A204.1 (cell line): ENCODE measurements at regions not wholly inside any gene's neighbourhood (a gene's known extent, or its start where the extent isn't known, plus 50 kb on each side); places are given as distances from the start of the nearest gene placed in this dataset.

ENCODE experiments used
- FAIRE-seq: peaks from 2 replicates; lab custom pipeline; 2012; peaks lifted over from hg19 to GRCh38; lab: Jason Lieb, UNC

DNA sequence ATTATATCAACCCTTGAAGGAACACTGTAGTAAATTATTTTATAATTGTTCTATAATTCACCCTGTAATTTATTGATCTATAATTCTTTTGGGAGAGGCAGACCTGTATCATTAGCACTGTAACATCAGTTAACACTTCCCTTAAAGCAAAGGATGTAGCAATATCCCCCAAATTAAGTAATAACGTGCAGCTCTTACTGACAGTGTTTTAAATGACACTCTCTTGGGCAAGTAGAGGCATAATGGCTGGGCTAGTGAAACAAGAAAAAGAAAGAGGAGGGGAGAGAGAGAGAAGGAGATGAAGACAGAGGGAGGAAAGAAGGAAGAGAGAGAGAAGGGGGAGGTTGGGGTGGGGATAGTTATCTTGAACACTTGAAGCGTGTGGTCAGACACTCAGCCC, 161.0 kb upstream of the RNF32 start:
- no peak for FAIRE-seq

DNA sequence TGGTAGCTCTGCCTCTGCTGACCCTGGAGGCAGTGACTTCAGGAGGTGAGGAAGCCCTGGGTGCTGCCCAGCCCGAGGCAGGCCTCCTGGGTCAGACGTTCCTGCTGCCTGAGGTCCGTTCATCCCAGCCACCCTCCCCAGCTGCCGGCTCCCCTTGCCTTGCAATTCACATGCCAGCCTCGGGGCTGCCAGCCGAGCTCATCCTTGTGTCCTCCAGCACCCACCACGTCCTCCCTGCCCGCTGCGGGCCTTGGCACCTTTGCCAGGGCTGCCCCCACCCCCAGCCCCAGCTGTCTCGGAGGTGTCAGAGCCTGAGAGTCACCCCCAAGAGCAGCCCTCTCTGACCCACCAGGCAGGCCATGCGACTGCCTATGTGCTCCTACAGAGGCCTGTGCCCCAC, 162.1 kb upstream of the RNF32 start:
- no peak for FAIRE-seq

DNA sequence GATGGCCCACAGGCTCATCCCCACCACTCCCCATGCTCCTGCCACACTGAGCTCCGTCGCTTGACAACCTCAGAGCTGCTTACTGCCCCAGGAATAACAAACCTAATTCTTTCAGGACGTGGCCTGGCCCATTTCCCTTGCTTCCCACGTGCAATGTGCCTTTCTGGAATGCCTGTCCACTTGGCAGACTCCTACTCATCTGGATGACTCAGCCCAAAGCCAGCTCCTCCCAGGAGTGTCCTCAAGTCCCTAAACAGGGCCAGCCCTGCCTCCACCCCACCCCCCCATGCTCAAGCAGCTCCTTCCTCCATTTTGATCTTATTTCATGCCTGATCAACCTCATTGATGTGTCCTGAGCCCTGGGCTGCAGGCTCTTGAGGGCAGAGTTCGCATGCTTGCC, 164.9 kb upstream of the RNF32 start:
- FAIRE-seq = no peak

- FAIRE-seq = no peak
Observed at GRCh38 chr7:156475179-156475578, 165.4 kb upstream of the RNF32 start.

- no peak for FAIRE-seq
Observed at GRCh38 chr7:156474241-156474743, 166.3 kb upstream of the RNF32 start.

DNA sequence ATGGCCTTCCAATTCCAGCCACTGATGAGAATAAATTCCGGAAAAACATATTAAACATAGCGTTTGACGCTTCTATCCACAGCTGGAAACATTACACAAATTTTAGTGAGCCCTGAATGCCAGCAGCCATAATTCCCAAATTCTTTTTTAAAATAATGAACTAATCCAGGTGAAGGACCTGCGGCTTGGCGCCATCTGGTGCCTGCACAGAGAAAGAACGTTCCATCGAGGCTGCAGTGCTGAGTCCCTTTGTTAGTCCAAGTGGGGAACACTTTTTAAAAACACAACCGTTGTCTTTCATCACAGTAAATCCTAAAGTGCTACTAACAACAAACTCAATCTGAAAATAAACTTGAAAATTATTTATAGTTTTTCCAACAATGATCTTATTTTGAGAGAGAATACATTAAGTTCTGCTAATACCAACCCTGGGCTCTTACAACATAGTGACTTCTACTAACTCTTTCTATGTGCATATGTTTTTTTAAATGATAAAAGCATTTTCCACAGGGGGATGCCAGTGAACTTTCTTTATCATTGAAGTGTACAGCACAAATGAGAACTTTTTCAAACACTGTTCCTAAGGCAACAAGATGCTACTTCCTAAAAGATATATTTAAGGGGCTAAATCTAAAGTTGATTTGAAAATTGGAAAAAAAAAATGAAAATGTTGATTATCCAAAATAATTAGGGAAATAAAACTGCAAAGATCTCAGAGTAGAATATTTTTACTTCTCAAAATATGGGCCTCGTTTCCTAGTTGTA, 166.9 kb upstream of the RNF32 start:
- FAIRE-seq = peak; percentile 90

DNA sequence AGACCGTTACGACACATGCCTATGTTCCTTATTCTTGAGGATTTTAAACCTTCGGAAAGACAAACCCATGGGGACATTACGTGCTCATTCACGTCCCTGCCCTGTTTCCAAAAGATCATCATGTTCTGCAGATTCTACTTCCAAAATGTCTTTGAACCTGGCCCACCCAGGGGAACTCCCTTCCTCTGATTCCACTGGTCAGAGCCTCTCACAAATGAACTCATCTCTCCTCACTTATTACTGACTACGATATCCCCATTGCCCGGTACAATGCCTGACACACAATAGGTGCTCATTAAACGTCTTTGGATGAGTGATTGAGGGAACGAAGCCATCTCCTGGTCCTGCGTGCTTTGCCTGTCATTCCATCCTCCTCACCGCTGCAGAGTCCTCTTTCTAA, 168.3 kb upstream of the RNF32 start:
- no peak for FAIRE-seq

DNA sequence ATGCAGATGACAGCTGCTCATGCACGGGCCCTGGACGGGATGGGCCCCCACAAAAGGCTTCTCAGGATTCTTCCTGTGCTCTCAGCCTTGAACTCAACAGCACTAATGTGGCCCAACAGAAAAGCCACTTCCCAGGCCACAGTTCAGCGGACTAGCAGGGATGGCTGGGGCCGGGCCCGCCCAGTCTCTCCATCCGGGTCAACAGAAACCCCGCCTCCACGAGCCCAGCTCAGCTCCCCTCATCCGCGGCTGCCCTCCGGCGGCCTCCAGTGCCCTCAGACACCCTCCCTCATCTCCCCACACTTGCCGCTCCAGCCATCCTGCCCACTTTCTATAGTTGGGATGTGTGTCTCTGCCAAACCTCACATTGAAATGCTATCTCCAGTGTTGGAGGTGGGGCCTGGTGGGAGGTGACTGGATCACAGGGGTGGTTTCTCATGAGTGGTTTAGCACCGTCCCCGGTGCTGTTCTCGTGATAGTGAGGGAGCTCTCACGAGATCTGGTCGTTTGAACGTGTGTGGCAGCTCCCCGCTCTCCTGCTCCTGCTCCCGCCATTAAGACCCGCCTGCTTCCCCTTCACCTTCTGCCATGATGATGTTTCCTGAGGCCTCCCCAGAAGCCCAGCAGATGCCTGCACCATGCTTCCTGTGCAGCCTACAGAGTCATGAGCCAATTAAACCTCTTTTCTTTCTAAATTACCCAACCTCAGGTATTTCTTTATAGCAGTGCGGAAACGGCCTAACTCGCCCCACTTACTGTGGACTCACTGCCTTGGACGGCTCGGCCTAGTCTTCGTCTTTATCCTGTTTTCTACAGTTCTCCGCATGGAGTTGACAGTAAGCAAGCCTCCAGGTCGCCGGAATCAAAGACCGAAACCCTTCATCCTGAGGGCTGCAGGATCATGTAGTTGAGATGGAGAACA, 169.9 kb upstream of the RNF32 start:
- FAIRE-seq = no peak

DNA sequence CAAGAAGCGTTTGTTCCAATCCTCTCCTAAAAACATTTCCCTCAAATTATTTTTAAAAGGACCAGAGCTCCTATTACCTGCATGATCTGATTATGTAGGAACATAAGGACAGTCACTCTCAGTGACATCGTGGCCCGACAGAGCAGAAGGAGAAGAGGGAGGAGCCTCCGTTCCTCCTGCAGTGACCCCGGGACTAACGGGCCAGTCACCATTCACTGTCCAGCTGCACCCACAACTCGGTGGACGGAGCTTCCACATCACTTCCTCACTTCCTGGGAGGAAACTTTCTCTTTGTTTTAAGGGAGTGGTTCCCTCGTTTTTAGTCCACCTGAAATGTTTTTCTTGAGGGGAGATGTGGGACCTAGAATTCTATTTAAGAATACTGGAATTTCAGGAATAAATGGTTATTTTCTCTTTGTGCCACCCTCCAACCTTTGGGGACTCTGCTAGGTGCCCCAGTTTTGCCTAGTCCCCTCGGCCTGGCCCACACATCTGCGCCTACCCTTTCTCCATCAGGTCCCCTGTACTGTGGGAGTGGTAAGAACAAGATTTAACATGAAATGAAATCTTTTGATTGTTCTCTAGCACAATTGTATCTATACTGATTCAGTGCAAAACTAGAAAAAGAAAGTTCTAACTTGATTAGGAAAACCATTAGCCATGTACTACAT, 173.5 kb upstream of the RNF32 start:
- no peak for FAIRE-seq

DNA sequence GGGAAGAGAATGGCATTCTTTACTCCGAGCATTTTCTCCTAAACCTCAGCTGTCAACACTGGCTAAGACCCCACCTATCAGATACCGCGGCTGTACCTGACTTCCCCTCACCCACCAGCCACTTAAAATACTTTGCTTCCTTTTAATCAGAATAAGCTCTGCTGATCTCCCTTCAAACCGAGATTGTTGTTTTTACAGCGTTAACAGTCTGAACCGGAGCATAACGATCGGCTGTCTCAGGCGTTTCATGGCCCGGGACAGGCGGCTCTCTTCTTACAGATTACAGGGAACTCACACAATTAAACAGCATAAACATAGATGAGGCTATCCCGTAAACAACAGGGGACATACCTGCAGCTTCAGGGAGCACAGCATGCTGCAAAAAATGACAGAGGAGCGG, 174.3 kb upstream of the RNF32 start:
- FAIRE-seq = no peak

- no peak for FAIRE-seq
Observed at GRCh38 chr7:156465186-156465585, 175.4 kb upstream of the RNF32 start.

- FAIRE-seq = no peak
Observed at GRCh38 chr7:156464339-156464738, 176.2 kb upstream of the RNF32 start.

DNA sequence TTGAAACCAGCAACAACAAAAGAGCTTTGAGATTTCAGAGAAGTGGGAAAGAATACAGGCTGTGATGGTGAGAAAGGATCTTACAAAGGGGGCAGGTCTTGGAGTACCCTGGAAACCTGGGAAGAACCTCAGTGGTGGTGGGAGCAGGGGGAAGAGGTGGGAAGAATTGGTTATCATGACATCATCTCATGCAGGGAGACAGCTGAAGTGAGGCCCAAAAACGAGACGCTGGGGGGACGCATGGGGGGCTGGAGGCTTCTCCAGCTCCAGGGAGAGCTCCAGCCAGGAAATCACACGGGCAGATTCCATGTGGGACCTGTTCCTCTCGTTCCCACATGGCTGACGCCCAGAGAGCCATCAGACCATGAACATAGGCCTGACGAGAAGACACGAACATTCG, 177.3 kb upstream of the RNF32 start:
- FAIRE-seq = no peak

- FAIRE-seq = no peak
Observed at GRCh38 chr7:156461881-156462665, 178.5 kb upstream of the RNF32 start.

DNA sequence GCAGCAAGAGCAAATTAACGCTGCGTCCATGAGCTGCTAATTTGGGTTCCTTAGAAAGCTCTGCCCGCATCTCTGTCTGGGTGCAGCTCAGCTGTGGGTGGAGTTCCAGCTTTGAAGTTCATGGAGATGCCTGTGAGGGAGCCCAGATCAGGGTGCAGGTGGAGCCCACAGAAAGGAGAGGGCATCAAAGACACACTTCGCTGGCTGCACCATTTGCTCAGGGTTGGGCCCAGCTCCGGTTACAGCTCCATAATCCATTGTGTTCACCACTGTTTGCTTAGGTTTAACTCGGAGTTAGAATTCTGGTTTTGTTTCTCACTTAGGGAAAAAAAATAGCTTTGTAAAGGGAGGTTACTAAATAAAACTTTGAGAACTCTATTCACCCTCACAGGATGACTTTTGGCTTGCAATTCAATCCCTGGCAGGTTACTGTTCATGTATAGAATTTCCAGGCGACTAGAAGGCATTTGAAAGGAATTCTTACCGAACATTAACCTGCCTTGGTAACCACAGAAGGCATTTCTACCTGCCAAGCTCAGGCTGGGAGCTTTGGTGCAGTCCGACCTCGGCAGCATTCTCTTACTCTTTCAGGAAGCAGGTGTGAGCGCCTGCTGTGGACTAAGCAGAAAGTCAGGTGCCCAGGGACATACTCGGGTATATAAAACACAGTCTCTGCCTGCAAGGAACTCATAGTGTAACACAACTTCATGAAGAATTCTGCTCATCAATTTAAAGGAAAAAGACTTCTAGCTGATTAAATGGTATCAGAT, 179.5 kb upstream of the RNF32 start:
- FAIRE-seq = no peak

DNA sequence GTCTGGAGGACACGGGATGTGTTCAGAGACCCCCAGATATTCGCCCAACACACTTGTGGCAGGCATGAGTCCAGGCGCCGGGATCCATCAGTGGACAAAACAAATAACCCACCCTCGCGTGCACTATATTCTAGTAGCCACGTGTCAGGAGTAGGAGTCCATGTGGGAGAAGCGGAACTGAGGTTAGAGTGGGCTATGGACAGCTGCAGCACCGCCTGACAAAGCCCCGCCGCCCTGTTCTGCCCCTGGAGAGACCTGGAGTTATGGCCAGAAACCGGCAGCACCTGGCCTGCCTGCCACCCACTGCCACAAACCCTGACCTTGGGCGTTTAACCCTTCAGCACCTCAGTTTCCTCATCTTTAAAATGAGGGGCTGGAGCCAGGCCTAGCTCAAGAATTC, 181.0 kb upstream of the RNF32 start:
- FAIRE-seq = no peak

- no peak for FAIRE-seq
Observed at GRCh38 chr7:156459067-156459466, 181.5 kb upstream of the RNF32 start.

DNA sequence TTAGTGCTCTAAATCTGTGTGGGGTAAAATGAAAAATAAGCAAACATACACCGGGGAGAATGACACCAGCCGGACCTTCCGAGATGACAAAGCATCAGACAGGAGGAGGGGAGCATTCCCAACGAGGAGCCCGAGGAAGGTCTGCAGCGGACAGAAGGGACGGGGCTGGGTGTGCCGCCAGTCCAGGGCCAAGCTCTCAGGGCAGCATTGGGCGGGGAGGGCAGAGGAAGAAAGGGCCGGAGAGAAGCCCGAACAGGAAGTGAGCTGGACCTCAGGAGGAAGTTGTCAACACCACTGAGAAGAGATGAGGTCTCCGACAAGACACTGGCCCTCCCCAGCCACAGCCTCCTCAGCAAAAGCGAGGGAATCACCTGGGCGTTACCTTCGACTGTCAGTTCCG, 182.6 kb upstream of the RNF32 start:
- no peak for FAIRE-seq

DNA sequence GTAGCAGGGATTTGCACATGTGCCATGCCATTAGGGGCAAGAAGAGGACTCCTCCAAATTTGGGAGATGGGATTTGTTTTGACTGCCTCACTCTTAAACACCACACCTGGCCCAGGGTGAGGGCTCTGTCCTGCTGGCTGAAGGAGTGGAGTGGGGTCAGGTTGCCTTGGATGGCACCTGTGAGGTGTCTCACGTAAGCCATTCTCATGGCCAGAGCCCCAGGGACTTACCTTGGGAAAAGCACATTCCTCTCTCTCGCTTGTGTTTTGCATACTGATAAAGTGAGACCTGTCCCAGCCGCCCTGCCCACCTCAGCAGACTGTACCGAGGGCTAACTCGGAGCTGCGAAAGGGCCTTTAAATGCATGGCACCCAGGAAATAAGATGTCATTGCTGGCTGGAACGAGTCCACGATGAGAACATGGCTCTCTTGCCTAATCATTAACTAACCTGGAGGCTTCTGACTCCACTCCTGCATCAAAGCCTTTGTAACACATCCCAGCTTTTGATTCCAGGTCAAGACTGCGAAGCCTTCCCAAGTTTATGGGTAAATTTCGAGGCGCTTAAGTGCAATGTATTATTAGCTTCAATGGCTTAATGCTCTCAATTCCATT, 184.0 kb upstream of the RNF32 start:
- no peak for FAIRE-seq

GRCh38 chr7:156456032-156456431, 184.5 kb upstream of the RNF32 start:
- no peak for FAIRE-seq

DNA sequence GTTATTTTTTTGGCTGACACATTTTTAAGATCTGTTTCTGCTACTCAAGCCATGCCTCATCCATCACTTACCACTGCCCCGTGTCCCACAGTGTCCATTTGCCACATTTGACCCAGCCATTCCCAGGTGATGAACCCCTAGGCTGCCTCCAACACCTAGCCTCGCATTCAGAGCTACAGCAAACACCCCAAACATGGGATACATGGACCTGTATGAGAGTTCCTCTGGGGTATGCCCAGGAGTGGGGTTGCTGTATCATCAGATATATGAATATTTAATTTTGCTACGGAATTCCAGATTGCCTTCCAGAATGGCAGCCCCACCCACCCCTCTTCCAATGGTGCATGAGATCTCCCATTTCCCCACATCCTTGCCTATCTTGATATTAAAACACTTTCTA, 190.1 kb upstream of the RNF32 start:
- FAIRE-seq = no peak
